Fibroblast of villous mesenchyme (primary cell): ENCODE measurements at regions not wholly inside any gene's neighbourhood (a gene's known extent, or its start where the extent isn't known, plus 50 kb on each side); places are given as distances from the start of the nearest gene placed in this dataset.

ENCODE experiments used
- DNase-seq: peaks from one replicate; pipeline ENCODE4 v3.0.0-alpha.2; 2010; ENCODE audit warnings: low read depth
- H3K4me3 ChIP-seq: 2 replicates; pipeline ENCODE4 v1.5.1; 2011; ENCODE audit warnings: low read depth, mild to moderate bottlenecking, low read length
- CTCF ChIP-seq: IDR thresholded peaks from 2 replicates; pipeline ENCODE4 v1.5.1; 2012; ENCODE audit warnings: low read depth, mild to moderate bottlenecking, low read length; ENCODE audit not compliant: insufficient read depth

GRCh38 chr13:58429917-58430316 is 798.4 kb downstream of the PCDH17 start:
- TF ChIP-seq CTCF, result no peak
- no peak overlapping the region for H3K4me3 ChIP-seq
- no peak for DNase-seq

- DNase-seq, result no peak
- TF ChIP-seq CTCF, result no peak
- H3K4me3 ChIP-seq, result no peak overlapping the region
These were observed 803.4 kb downstream of the PCDH17 start for GRCh38 chr13:58434943-58435342.

- no peak for TF ChIP-seq CTCF
- no peak for DNase-seq
- no peak overlapping the region for H3K4me3 ChIP-seq
These were observed 805.9 kb downstream of the PCDH17 start for GRCh38 chr13:58437427-58437826.

GRCh38 chr13:58446979-58447378 is 815.4 kb downstream of the PCDH17 start:
- H3K4me3 ChIP-seq, result no peak overlapping the region
- TF ChIP-seq CTCF, result no peak
- DNase-seq, result no peak

- no peak for DNase-seq
- no peak for TF ChIP-seq CTCF
- H3K4me3 ChIP-seq, result no peak overlapping the region
These were observed 820.6 kb downstream of the PCDH17 start for GRCh38 chr13:58452123-58452623.

GRCh38 chr13:58455094-58455493 is 823.5 kb downstream of the PCDH17 start:
- no peak for DNase-seq
- TF ChIP-seq CTCF, result no peak
- H3K4me3 ChIP-seq, result no peak overlapping the region

- no peak for TF ChIP-seq CTCF
- H3K4me3 ChIP-seq, result no peak overlapping the region
- no peak for DNase-seq
These were observed 829.7 kb downstream of the PCDH17 start for GRCh38 chr13:58461217-58461616.
